DMS53 treated with DMSO at 0.1 percent for 48 hours (cell line): ENCODE measurements at regions not wholly inside any gene's neighbourhood (a gene's known extent, or its start where the extent isn't known, plus 50 kb on each side); places are given as distances from the start of the nearest gene placed in this dataset.
"Not testable (repeated sequence)": the region's sequence is repeated elsewhere in the genome, so short reads cannot be mapped to it uniquely, and the experiment has no call there.

Experiments
- DNase-seq: peaks from one replicate; lab custom pipeline; 2025; ENCODE audit not compliant: unreplicated experiment; lab: John Stamatoyannopoulos, UW

GRCh38 chr6:128738112-128738511, 144.8 kb upstream of the LAMA2 start:
- DNase-seq, result no peak

- DNase-seq, result no peak
Observed at GRCh38 chr6:128736780-128737179, 146.2 kb upstream of the LAMA2 start.

- peak; percentile 21 for DNase-seq
Observed at GRCh38 chr6:128731249-128732165, 151.4 kb upstream of the LAMA2 start.

GRCh38 chr6:128727500-128727899, 155.4 kb upstream of the LAMA2 start:
- DNase-seq, result no peak

GRCh38 chr6:128725271-128726233, 157.4 kb upstream of the LAMA2 start:
- DNase-seq, result peak; percentile 7

GRCh38 chr6:128724738-128725137, 158.2 kb upstream of the LAMA2 start:
- DNase-seq, result no peak

- DNase-seq, result no peak
Observed at GRCh38 chr6:128723667-128724066, 159.3 kb upstream of the LAMA2 start.

- no peak for DNase-seq
Observed at GRCh38 chr6:128720891-128721290, 162.0 kb upstream of the LAMA2 start.

- DNase-seq, result no peak
Observed at GRCh38 chr6:128719786-128720185, 163.2 kb upstream of the LAMA2 start.

- DNase-seq, result no peak
Observed at GRCh38 chr6:128713461-128713860, 169.5 kb upstream of the LAMA2 start.

- no peak for DNase-seq
Observed at GRCh38 chr6:128712898-128713297, 170.0 kb upstream of the LAMA2 start.

- DNase-seq, result no peak
Observed at GRCh38 chr6:128711149-128711548, 171.8 kb upstream of the LAMA2 start.

GRCh38 chr6:128710315-128710714, 172.6 kb upstream of the LAMA2 start:
- DNase-seq, result no peak

GRCh38 chr6:128704601-128705000, 178.3 kb upstream of the LAMA2 start:
- no peak for DNase-seq

GRCh38 chr6:128703794-128704193, 179.1 kb upstream of the LAMA2 start:
- DNase-seq, result not testable (repeated sequence)

GRCh38 chr6:128696691-128697689, 176.6 kb upstream of the PTPRK start:
- DNase-seq, result peak; percentile 9

- no peak for DNase-seq
Observed at GRCh38 chr6:128694303-128695009, 174.1 kb upstream of the PTPRK start.

- DNase-seq, result no peak
Observed at GRCh38 chr6:128690063-128690462, 169.7 kb upstream of the PTPRK start.

- no peak for DNase-seq
Observed at GRCh38 chr6:128686084-128686483, 165.7 kb upstream of the PTPRK start.

GRCh38 chr6:128676456-128676855, 156.1 kb upstream of the PTPRK start:
- DNase-seq, result no peak
